Activated CD8-positive, alpha-beta memory T cell treated with anti-CD3 and anti-CD28 coated beads, Interleukin-2, amount 50 U/mL, for 24 hours (primary cell): ENCODE measurements at regions not wholly inside any gene's neighbourhood (a gene's known extent, or its start where the extent isn't known, plus 50 kb on each side); places are given as distances from the start of the nearest gene placed in this dataset.
"Not testable (repeated sequence)": the region's sequence is repeated elsewhere in the genome, so short reads cannot be mapped to it uniquely, and the experiment has no call there.

ENCODE experiments used
- DNase-seq: peaks from one replicate; pipeline ENCODE4 v3.0.0-alpha.2; 2020; ENCODE audit errors: extremely low read depth

DNA sequence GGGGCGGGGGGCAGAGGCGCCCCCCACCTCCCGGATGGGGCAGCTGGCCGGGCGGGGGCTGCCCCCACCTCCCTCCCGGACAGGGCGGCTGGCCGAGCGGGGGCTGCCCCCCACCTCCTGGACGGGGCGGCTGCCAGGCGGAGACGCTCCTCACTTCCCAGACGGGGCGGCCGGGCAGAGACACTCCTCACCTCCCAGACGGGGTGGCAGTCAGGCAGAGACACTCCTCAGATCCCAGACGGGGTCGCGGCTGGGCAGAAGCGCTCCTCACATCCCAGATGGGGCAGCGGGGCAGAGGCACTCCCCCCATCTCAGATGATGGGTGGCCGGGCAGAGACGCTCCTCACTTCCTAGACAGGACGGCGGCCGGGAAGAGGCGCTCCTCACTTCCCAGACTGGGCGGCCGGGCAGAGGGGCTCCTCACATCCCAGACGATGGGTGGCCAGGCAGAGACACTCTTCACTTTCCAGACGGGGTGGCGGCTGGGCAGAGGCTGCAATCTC, 240.1 kb downstream of the NPIPA7 start:
- DNase-seq: not testable (repeated sequence)

DNA sequence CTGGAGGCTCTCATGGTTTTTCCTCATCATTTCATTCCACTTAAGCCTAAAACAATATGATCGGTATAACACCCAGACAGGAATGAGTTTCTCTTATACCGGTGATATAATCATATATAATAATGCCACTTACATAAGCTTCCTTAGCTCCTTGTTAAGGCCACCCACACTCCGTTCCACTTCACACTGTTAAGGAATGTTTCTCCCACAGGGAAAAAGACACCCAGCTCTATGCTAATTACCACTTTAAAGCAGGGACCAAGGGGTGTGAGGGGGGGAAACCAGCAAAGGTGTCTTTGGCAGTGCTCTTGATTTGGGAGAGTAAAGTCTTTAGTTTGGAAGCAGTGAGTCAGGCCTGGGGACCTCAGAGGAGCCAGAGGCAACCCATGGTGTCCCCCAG, 245.4 kb downstream of the NPIPA7 start:
- not testable (repeated sequence) for DNase-seq

DNA sequence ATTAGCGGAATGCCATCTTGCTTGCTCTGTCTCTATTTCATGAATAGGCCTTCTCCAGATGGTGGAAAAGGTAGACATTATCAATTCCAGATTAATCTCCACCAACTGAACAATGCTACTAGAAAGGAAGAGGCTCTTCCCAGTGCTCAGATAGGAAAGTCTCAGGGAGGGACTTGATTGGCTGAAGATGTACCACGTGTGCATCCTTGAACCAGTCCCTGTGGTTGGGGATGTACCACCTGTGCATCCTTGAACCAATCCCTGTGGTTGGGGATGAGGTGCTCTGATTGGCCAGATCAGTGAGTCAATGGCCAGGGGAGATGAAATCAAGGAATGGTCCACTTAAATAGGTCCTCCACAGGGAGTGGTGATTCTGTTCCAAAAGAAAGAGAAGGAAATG, 246.2 kb downstream of the NPIPA7 start:
- DNase-seq: not testable (repeated sequence)

DNA sequence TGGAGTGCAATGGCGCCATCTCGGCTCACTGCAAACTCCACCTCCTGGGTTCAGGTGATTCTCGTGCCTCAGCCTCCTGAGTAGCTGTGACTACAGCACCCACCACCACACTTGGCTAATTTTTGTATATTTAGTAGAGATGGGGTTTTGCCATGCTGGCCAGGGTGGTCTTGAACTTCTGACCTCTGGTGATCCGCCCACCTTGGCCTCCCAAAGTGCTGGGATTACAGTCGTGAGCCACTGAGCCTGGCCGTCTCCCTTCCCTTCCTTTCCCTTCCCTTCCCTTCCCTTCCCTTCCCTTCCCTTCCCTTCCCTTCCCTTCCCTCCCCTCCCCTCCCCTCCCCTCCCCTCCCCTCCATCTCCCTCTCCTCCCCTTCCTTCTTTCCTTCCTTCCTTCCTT, 248.9 kb downstream of the NPIPA7 start:
- not testable (repeated sequence) for DNase-seq

DNA sequence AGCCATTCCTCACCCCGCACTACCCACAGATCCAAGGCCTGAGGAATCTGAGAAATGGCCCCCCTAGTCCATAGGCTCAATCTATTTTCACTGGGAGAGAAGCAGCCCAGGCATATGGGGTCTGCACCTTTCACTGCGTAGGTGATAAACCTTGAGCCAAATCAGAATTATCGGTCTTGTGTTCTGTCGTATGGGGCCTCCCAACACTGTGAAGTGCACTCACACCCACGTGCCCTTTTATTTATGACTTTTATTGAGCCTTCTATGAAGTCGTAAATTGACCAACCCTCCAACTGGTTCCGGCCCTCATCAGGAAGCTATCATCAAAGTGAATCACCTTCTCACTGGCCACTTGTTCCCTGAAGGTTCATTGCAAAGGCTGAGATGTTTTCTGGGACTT, 259.3 kb downstream of the NPIPA7 start:
- not testable (repeated sequence) for DNase-seq

DNA sequence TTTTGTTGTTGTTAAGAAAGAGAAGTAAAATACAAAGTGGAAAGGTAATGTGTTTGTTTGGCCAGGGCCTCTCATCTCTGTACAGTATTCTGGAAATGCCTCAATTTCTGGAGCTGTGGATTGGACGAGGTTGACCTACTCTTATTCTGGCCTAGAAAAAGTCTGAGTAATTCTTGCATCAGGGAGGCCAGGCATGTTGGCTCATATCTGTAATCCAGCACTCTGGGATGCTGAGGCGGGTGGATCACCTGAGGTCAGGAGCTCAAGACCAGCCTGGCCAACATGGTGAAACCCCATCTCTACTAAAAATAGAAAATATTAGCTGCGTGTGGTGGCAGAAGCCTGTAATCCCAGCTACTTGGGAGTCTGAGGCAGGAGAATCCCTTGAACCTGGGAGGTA, 259.8 kb downstream of the NPIPA7 start:
- DNase-seq: not testable (repeated sequence)

DNA sequence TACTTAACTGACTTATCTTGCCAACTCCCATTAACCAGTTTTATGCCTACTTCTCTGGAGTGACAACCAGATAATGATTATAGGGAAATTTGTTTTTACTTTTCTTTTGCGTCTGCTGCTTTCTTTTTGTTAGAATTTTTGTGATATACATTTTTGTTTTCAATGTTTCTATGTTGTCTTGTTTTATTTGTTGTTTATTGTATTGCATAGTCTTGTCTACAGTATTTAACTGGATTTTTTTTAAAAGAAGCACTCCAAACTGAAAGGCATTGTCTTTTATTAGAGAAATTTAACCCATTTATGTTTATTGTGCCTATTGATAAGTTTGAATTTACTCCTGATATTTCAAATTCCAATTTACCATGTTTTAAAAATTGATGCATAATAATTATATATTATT, 264.9 kb downstream of the NPIPA7 start:
- DNase-seq: not testable (repeated sequence)

DNA sequence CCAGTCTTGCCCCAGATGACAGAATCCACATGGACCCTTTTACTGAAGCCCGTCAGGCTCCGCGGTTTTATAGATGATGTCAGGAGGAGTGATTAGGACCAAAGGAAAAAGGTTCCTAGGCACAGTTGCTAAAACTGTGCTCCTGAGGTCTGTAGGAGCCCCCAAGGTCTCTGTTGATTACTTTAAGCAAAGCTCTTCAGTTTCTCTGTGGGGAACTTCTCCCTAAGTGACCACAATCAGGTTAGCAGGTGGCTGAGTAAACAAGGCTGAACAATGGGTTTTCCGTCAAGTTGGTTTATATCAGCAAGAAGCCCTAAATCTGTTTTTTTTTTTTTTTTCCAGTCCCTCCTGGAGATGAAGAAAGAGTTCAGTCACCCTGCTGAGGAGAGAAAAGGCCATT, 269.1 kb downstream of the NPIPA7 start:
- DNase-seq: not testable (repeated sequence)

DNA sequence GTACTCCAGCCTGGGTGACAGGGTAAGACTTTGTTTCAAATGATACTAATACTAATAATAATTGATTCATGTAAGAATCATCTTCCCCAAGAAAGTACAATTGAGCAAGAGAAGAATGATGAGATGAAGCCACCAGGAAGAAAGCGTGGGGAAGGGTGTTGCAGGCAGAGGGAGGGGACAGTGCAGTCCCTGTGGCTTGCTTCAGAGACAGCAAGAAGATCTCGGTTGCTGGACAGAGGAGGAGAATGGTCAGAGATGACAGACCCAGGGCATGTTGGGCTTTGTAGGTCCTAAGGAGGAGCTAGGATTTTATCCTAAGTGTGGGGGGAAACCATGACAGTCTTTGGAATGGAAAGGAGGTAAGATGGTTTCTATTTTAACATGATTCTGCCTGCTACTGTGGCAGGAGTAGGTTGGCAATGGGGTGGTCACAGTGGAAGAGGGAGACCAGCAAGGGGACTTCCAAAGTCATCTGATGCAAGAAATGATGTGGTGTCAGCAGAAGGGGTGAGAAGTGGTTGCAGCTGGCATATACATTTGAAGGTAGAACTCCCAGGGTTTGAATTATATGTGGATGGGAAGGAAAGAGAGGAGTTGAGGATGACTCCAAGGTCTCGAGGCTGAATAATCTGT, 293.4 kb downstream of the NPIPA7 start:
- DNase-seq: not testable (repeated sequence)

DNA sequence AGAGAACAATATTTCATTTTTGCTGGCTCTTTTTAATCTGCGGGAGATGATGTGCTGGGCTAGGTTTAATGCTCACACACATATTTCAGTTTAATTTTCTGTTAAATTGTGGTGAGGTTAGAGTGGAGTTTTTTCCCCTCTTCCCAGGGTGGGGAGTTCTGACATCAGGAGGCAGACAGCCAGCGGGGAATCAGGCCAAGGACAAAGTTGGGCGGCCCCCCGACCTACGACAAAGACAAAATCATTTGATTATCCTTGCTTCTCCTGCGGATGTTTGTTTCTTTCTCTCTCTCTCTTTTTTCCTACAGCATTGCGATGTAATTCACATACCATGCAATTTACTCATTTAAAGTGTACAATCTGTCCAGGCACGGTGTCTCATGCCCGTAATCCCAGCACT, 295.9 kb downstream of the NPIPA7 start:
- not testable (repeated sequence) for DNase-seq

DNA sequence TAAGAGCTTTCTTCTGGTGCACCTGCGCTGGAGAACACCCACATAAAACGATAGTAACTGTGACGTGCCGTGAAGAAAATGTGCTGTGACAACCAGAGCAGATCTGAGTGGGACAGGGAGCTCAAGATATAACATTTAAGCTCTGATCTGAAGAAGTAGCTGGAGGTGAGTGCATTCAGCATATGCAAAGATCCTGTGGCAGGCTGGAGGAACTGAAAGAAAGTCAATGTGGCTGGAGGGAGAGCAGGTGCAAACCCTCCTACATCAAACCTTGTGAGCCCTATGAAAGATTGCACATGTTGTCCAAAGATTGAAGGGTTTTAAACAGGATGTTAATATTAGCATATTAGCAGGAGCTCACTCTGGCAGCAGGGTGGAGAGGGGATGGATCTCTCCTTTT, 342.9 kb downstream of the NPIPA7 start:
- not testable (repeated sequence) for DNase-seq

DNA sequence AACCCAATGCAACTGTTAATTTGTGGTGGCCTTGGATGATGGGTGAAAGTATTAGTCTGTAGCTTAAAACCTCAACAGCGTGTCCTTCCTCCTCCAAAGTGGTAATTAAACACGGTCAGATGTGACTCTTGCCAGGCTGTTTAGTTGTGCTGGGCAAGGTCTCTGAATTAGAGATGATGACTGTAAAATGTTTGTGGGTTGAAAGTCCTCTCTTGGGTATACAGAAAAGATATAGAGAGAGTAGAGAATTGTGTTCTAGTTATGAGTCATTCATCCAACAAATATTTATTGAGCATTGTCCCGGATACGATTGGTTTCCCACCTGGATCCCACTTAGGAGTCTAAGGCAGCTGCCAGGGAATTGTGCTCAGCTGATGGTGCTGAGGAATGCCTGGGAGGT, 343.7 kb downstream of the NPIPA7 start:
- not testable (repeated sequence) for DNase-seq

DNA sequence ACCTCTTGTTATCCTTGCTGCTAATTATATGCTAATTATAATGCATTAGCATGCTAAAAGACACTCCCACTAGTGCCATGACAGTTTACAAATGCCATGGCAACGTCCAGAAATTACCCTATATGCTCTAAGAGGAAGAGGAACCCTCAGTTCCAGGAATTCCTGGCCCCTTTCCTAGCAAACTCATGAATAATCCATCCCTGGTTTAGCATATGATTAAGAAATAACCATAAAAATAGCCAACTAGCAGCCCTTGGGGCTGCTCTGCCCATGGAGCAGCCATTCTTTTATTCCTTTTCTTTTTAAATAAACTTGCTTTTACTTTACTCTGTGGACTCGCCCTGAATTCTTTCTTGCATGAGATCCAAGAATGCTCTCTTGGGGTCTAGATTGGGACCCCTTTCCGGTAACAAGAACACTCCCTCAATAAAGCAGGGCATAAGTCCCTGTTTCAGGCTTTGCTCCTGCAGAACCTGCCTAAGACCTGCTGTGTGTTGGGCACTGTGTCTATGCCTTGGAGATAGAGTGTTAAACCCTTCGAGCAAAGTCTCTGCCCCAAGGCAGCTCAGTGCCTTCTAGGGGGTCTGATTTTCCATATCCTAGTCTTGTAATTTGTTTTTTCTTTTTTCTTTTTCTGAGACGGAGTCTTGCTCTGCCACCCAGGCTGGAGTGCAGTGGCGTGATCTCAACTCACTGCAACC, 345.0 kb downstream of the NPIPA7 start:
- DNase-seq: not testable (repeated sequence)

DNA sequence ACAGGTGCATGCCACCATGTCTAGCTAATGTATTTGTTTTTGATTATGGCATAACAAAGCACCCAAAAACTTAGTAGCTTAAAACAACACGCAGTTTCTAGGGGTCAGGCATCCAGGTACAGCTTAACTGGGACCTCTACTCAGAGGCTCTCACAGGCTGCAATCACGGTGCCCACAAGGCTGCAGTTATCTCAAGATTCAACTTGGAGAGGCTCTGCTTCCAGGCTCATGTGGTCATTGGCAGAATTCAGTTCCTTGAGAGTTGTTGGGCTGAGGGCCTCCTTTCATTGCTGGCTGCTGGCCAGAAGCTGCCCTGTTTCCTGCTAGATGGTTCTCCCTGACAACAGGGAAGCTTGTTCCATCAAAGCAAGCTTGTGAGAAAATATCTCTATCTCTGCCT, 348.1 kb downstream of the NPIPA7 start:
- not testable (repeated sequence) for DNase-seq

DNA sequence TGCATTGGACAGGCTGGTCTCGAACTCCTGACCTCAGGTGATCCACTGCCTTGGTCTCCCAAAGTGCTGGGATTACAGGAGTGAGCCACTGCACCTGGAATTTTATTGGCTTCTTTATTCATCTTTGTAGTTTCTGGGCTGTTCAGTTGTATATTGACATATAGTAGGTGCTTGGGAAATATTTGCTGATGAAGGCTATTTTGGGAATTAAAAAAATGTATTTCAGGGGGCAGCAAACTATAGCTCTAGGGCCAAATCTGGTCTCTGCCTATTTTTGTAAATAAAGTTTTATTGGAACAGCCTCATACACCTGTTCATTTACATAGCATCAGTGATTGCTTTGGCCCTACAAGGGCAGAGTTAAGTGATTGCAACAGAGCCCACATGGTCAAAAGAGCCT, 363.6 kb downstream of the NPIPA7 start:
- DNase-seq: not testable (repeated sequence)

DNA sequence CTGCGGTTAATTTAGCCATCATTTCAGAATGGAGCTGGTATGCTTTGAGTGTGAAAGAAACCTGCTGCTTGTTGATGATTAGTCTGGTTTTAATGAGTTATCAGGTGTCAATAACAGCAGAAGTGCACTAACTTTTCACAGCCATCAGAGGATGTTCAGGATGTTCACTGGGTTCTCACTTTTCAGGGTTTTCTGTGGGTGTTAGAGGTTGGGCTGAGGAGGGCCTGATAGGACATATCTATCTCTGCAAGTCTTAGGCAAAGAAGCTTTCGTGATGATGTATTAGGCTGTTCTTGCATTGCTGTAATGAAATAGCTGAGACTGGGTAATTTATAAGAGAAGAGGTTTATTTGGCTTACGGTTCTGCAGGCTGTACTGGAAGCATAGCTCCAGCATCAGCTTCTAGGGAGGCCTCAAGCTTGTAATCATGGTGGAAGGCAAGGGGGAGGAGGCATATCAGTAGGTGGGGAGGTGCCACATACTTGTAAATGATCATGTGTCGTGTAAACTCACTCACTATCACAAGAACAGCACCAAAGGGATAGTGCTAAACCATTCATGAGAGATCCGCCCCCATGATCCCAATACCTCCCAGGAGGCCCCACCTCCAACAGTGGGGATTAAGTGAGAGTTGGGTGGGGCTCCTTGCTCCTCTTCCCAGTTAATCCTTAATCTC, 376.2 kb downstream of the NPIPA7 start:
- not testable (repeated sequence) for DNase-seq

DNA sequence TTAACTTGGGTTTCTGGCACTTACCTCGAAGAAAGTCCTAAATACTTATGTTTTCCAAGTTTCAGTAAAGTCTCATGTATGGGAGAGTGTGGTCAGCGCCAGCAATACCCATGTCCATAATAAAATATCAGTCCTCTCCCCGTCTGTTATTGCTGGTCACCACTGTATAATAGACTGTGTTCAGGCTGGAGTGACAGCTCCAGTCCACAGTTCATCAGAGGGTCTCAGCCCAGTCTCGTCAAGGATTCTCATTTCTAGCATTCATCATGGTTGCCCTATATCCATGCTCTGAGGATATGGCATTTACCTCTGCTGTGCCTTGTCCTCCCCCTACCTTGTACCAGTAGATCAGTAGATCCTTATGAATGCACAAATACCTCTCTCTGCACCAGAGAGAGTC, 384.5 kb downstream of the NPIPA7 start:
- no peak for DNase-seq

DNA sequence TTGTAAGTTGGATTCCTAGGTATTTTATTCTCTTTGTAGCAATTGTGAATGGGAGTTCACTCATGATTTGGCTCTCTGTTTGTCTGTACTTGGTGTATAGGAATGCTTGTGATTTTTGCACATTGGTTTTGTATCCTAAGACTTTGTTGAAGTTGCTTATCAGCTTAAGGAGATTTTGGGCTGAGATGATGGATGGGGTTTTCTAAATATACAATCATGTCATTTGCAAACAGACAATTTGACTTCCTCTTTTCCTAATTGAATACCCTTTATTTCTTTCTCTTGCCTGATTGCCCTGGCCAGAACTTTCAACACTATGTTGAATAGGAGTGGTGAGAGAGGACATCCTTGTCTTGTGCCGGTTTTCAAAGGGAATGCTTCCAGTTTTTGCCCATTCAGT, 391.8 kb downstream of the NPIPA7 start:
- not testable (repeated sequence) for DNase-seq

DNA sequence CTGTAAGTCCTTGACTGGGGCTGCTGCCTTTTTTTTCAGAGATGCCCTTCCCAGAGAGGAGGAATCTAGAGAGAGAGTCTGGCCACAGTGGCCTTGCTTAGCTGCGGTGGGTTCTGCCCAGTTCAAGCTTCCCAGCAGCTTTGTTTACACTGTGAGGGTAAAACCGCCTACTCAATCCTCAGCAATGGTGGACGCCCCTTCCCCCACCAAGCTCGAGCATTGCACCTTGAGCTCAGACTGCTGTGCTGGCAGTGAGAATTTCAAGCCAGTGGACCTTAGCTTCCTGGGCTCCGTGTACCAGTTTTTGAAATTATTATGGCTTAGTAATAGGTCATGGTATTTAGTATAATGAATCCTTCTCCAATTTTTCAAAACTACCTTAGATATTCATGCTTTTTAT, 395.4 kb downstream of the NPIPA7 start:
- no peak for DNase-seq

DNA sequence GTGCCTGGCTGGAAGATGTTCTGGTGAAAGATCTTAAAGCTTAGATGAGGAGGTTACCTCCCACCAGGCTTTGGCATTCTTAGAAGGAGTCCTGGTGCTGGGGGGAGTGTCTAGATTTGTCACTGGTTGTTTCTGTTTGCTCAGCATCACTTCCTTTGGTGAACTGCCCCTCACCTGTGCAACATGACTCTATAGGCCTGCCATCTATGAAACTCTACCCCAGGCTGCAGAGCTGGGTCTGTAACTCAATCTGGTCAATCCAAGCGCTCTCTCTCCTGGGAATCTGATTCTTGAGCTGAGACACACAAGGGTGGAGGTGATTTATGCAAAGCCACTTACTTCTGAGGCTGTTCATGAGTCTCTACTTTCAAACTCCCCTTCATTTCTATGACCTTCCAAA, 399.4 kb downstream of the NPIPA7 start:
- DNase-seq: no peak

DNA sequence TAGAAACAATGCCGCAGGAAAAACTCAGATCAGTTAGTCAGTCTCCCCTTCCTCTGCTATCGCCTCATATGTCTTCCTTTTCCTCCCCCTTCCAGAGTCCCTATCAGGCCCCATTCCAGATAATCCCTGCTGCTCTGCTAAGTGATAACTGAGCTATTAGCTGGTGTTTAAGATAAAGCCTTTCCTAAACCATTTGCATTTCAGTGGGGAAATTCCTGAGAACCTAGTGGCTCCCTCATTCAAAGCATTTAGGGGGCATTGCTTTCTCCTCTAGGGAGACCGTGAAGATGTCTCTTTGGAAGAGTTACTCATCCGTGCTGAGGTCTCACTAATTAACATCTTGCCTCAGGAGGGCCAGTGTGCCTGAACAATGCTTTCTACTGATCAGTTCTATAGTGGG, 401.6 kb downstream of the NPIPA7 start:
- no peak for DNase-seq

DNA sequence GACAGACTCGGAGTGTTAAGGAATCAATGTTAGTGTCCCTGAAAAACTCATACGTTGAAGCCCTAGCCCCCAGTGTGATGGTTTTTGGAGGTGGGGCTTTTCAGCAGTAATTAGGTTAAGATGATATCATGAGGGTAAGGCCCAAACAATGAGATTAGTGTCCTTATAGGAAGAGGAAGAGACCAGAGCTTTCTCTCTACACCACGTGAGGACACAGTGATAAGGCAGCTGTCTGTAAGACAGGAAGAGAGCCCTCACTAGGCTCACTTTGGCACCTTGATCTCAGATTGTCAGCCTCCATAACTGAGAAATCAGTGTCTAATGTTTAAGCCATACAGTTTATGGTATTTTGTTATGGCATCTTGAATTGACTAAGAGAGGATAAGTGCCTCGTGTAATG, 403.2 kb downstream of the NPIPA7 start:
- DNase-seq: no peak

DNA sequence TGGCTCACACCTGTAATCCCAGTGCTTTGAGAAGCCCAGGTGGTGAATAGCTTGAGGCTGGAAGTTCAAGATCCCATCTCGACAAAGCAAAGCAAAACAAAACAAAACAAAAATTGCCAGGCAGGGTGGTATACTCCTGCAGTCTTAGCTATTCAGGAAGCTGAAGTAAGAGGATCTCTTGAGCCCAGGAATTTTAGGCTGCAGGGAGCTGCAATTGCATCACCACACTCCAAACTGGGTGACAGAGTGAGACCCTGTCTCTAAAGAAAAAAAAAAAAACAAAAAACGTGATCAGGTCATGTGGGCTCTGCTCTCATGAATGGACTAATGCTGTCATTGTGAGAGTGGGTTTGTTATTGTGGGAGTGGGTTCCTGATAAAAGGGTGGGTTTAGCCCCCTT, 409.1 kb downstream of the NPIPA7 start:
- no peak for DNase-seq
